Stomach (tissue), 4 donors: ENCODE measurements at regions not wholly inside any gene's neighbourhood (a gene's known extent, or its start where the extent isn't known, plus 50 kb on each side); places are given as distances from the start of the nearest gene placed in this dataset.

Experiments used
- POLR2A ChIP-seq, 4 donors: fragments of 450-650 bp; IDR thresholded peaks; one replicate each; pipeline ENCODE4 v1.6.1; 2016; ENCODE audit warnings: antibody characterized with exemption in 4 of 4, control low read depth in 2 of 4, mild to moderate bottlenecking in 1 of 4, moderate library complexity in 1 of 4
- POLR2AphosphoS5 ChIP-seq, 3 donors: sonication (generic); formaldehyde crosslinking; IDR thresholded peaks; one replicate each; pipeline ENCODE4 v1.6.1; 2016; ENCODE audit warnings: antibody characterized with exemption in 3 of 3

GRCh38 chr1:219665089-219665488 is 52.2 kb upstream of the ZC3H11B start:
- no peak for TF ChIP-seq POLR2AphosphoS5 (IDR thresholded peaks at IDR 0.05)
- no peak for TF ChIP-seq POLR2A (IDR thresholded peaks at IDR 0.05)
